ENCODE measurements at regions not wholly inside any gene's neighbourhood (a gene's known extent, or its start where the extent isn't known, plus 50 kb on each side); places are given as distances from the start of the nearest gene placed in this dataset.

DNA sequence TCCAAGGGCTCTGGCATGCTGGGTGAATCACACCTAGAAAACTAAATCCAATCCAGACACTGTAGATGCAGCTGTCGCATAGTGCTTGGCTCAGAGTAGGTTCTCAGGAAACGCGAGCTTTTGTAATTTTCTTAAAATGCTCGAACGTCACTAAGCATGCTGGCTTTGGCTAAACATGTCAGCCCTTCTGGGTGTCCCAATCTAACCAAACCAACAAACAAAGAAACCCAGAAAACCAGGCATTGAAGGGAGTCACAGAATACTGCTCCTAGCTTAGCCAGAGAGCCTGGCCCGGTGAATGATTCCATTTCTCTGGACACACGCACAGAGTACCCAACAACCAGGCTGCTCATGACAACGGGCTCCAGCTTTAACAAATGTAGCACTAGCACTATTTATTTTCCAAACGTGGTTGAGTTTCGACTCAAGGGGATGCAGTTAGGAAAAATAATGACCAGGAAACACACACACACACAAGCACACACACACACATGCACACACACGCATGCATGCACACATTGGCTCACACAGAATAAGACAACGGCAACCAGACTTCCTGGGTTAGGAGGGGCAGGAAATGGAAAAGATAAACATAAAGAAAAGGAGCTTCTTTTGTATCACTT is 492.6 kb downstream of the MIAT start:
- TF ChIP-seq EZH2 (IDR thresholded peaks at IDR 0.05; ENCODE audit: low read length): no peak
- TF ChIP-seq, protein P1, sequence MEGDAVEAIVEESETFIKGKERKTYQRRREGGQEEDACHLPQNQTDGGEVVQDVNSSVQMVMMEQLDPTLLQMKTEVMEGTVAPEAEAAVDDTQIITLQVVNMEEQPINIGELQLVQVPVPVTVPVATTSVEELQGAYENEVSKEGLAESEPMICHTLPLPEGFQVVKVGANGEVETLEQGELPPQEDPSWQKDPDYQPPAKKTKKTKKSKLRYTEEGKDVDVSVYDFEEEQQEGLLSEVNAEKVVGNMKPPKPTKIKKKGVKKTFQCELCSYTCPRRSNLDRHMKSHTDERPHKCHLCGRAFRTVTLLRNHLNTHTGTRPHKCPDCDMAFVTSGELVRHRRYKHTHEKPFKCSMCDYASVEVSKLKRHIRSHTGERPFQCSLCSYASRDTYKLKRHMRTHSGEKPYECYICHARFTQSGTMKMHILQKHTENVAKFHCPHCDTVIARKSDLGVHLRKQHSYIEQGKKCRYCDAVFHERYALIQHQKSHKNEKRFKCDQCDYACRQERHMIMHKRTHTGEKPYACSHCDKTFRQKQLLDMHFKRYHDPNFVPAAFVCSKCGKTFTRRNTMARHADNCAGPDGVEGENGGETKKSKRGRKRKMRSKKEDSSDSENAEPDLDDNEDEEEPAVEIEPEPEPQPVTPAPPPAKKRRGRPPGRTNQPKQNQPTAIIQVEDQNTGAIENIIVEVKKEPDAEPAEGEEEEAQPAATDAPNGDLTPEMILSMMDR (optimal IDR thresholded peaks at IDR 0.05 in 1 of 3, IDR thresholded peaks at IDR 0.05 in 1 of 3, conservative IDR thresholded peaks at IDR 0.05 in 1 of 3; ENCODE audit: extremely low read depth in 1 of 3, insufficient read depth in 2 of 3, low read length in 3 of 3): no peak

Data from keratinocyte (primary cell).